NCI-H748 (cell line): ENCODE measurements at regions not wholly inside any gene's neighbourhood (a gene's known extent, or its start where the extent isn't known, plus 50 kb on each side); places are given as distances from the start of the nearest gene placed in this dataset.
"Not testable (repeated sequence)": the region's sequence is repeated elsewhere in the genome, so short reads cannot be mapped to it uniquely, and the experiment has no call there.

Experiments used
- DNase-seq: peaks from one replicate; lab custom pipeline; 2025; ENCODE audit not compliant: unreplicated experiment; lab: John Stamatoyannopoulos, UW

DNA sequence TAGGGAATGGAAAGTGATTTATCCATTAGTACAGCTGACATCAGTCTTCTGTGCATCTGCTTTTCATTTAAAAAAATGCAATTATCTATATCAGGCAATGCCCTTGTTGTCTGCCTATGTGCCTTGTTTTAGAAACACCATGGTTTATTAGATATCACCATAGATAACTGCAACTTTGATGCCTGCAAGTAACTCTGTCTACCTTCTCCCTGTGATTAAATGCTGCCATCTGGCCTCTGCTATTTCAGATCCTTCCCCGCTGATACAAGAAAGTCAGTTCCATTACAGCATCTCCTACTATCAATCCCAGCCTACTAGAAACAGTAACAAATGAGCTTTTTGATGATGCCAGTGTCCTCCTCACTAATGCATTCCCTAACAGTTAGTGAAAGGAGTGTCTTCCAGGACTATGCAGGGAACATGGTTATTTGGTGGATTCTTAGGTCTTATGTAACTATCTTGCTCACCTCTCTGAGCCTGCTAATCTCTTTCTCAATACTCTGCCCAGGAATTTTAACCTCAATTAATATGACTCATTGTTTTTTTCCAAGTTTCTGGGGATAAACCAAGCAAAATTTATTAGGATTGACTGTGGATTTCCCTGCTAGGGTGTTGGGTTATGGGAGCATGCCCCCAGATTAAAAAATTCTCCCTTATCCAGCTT, 444.9 kb downstream of the RAPGEF2 start:
- no peak for DNase-seq

DNA sequence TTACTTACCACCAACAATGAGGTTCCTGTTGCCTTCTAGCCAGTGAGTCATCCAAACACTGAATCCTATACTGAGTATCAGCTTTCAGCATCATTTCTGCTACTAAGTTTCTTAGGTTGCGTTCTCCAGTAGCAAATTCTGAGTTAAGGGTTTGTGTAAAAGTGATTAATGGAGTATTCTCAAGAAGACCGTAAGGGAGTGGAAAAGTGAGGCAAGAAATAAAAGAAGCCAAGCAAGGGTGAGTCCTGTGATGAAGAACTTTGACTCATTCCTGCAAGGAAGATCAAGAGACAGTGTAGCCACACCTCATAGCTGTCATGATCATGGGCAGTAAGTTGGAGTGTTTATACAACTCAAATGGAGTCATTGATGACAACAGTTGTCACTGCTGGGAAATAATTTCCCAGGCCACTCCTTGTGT, 446.2 kb downstream of the RAPGEF2 start:
- no peak for DNase-seq

DNA sequence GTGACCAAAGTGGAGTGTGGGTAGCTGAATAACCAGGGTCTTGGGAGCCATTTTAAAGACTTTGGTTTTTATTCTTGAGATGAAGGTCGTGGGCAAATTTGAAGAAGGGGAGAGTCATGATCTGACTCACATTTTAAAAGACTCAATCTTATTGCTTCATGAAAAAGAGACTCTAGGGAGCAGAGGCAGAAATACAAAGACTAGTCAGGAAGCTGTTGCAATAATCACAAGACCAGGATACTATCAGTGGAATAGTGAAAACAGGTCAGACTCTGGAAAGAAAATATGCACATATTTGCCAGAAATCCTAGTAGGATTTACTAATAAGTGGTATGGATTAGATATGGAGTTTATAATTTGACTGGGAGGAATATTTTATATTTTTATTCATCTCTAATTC, 448.4 kb downstream of the RAPGEF2 start:
- DNase-seq, result no peak

DNA sequence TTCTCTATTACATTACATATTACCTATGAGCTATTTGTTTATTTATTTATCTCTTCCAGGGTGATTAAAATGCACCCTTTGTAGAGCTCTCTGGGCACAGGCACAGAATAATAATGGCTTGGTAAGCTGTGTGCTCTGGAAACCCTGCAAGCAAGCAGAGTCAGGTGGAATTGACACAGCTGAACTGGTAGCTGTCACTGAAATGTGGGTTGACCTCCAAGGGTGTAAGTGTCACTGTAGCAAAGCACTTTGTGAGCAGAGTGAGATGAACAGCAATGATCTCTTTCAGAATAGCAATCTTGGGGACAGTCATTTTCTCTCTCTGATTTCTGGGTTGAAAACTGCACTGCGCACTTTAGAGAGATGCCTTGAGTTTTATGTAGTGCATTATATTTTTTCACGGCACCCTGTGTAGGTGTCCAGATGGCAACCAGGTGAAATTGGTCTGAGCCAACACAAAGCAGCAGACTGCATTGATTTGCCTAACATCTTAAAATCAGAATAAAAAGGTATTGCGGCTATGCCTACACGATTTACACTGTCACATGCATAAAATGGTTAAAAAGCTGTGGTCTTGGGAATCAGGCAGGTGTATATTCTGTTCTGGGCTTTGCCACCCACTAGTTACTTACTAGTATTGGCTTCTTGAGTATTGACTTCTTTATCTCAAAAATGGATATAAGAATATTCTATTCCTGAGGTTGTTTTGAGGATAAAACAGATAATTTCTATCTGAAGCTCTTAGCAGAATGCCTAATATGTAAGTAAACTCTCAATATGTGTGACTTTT, 450.3 kb downstream of the RAPGEF2 start:
- no peak for DNase-seq

DNA sequence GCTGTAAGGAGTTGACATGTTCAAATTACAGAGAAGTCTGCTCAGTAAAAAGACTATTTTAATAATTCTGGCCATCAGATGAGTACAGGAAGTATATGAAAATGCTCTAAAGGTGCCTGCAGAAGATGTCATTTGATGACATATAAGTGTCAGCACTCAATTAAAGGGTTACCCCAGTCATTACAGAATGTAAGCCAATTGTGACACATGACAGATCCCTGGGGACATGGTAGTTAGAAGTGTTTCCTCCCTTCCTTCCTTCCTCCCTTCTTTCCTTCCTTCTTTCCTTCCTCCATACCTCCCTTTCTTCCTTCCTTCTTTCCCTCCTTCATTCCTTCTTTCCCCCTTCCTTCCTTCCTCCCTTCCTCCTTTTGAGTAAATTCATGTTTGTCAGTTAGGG, 453.0 kb downstream of the RAPGEF2 start:
- DNase-seq, result no peak

DNA sequence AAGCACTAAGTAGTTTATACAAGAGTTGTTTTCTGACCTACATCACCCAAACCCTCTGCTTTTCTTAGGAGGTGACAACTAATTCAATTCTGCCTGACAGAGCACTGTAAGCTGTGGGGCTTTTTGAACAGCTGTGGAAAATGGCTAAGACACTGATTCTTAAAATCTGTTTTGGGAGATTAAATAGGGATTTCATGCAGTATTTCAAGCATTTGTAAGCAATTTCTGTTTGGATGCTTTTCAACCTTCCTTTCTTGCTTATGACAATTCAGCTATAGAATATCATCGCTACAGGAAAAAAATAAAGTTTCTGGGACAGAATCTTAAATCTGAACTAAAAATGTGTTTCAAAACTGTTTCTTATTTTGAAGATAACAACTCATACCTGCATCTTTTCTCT, 459.5 kb downstream of the RAPGEF2 start:
- DNase-seq, result no peak

DNA sequence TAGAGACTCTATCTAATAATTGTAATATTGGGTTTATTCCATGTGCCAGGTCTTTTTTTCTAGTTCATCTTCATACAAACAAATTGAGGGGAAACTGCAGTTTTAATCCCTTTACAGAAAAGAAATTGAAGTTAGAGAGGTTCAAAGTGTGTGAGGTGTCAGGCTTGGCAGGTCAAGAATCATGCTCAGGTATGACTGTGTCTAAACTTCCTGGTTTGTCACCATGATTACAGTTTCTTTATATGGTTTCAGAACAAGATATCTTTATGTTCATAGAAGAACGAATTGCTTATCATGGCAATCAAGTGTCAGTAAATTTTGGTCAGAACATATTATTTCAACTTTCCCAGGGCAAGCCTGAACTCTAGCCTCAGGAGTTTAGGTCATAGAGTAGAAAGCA, 460.4 kb downstream of the RAPGEF2 start:
- no peak for DNase-seq

DNA sequence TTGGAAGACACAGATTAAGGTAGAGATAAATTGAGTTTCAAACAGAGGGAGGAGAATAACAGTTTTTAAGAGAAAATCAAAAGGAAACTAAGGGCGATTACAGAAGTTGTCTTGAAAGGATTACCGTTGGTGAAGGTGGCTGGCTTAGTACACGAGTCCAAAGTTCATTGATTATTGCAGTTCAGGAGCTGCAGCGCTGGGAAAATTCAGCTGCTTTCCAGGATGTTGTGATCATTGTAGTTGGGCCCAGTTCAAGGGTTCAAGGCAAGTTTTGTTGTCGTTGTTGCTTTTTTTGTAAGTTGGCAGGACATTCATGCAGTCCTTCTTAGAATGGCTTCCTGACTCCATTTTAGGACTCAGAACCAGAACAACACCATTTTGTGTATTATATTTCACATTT, 461.7 kb downstream of the RAPGEF2 start:
- no peak for DNase-seq

DNA sequence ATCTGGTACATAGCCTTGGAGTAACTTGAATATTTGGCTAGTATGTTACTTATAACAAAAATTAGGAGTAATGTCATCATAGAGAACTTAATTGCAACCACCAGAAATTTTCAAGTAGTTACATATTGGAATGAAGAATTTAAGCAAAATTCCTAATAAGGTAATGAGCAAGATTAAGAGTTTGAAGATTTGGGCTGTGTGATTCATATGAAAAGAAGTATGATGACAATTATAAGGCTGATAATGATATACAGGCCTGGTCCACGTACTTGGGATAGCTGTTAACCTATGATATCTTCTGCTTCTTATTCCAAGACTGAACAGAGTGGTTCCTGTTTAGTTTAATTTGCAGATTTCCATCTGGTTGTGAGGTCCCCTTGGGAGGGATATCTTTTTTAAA, 463.9 kb downstream of the RAPGEF2 start:
- DNase-seq, result no peak

DNA sequence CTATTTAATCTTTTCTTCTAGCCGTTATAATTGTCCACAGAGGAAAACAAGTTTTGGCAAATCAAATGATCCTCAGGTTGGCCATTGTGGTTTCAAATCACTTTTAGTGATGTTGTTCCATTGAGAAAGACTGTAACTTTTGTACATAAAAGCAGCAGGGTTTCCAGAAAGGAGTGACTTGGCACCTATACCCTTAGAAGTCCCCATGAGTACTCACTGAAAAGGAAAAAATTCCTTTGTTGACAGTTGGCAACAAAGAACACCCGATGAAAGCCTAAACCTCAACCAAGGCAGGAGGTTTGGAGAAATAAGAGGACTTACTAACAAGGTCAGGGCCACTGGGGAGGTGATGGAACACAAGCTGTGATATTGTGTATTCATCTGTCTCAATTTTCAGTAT, 474.4 kb downstream of the RAPGEF2 start:
- no peak for DNase-seq

DNA sequence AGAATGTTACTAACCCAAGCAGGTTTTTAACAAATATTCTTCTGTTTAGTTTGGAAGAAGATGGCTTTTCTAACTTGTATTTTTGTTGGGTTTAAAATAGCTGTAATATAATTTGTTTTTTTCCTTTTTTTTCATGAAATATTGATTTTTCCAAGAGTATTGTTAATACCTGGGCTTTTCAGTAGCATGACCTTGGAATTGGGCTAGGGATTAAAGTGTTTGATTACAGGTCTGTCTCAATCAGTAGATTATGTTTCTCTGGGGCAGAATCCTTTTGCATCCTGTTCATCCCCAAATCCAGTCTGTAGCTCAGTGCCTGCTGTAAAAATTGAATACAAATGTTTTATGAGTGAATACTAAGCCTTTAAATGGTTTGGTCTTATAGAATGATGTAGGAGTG, 479.8 kb downstream of the RAPGEF2 start:
- no peak for DNase-seq

DNA sequence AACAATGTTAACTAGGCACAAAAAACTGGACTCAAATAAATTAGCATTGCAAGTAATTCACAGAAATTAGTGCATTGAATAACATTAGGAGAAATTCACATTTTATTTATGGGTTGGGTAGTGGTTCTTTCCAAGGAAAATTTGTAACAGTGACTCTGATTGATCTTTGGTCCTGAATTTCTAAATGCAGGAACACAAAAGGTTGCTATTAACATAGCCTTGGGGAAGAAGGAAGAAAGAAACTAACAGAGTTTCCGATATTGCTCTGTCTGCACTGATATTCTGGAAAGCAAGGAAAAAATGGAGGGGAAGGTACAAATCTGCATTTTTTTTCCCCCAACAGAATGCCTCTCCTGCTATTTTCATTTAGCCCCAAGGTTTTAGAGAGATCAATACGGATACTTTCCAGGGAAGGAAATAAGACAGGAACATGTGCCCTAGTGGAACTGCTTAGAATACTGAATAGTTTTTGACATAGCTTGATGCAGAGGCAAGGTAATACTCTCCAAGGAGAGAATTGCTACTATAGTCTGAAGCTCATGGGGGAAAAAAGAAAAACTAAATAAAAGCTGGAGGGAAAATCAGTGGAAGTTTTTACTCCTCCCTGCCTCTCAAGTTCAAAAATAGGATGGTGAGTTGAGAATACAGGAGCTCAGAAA, 490.1 kb downstream of the RAPGEF2 start:
- DNase-seq, result no peak

DNA sequence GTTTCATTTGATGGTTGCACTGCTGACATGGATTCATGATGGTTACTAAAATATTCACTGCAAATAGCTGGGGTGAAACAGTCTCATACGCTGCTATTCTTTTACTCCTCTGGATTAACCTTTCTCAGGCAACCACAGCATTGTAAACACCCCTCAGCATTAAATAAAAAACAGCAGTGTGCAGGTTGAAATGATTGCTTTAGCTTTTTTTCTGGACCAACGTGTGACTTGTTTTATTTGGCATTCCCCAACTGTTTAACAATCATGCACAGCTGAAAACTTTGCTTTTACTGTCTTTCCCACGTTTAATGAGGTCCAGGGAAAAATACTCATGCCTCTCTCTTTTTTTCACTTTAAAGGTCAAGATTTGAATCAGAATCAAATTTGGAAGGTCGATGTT, 490.8 kb downstream of the RAPGEF2 start:
- no peak for DNase-seq

DNA sequence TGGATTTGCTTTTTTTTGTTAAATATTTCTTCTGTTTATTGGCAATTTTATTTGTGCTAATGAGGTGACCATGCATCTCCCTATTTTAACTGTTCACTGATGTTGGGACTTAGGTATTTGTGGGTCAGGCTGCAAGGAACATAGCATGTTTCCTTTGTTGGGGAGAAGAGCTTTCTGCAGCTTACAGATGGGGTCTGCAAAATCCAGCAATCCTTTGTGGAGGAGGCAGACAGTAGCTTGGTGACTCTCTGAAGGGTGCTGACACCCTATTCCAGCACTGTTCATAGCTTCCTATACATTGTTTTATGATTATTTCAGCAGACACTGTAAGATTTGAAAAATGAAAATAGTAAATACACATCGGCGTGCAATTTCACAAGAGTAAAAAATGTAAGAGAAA, 491.7 kb downstream of the RAPGEF2 start:
- DNase-seq, result no peak

DNA sequence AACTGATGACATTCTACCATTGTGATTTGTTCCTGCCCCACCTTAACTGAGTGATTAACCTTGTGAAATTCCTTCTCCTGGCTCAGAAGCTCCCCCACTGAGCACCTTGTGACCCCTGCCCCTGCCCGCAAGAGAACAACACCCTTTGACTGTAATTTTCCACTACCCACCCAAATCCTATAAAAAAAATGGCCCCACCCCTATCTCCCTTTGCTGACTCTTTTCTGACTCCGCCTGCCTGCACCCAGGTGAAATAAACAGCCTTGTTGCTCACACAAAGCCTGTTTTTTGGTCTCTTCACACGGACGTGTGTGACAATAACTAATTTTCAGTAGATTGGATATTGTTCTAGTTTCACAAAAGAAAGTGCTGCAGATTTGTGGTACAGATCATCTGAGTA, 492.2 kb downstream of the RAPGEF2 start:
- DNase-seq, result not testable (repeated sequence)

DNA sequence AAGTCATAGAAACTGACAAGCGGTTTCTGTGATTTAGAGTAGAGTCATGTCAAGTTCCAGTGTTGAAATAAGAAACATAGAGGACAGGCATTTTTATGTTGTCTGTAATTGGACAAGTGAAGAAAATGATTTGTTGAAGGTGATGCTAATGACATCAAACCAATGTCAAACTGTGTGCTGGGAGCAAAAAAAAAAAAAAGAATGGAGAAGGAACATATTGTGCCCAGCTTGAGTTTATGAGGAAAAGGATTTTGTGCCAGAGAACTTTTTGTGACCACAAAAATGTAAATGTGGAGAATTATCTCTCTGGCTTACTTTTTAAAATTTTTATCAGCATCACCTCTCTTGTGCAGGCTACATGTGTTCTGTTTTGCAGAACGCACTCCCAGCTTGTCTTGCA, 495.7 kb downstream of the RAPGEF2 start:
- DNase-seq, result no peak

DNA sequence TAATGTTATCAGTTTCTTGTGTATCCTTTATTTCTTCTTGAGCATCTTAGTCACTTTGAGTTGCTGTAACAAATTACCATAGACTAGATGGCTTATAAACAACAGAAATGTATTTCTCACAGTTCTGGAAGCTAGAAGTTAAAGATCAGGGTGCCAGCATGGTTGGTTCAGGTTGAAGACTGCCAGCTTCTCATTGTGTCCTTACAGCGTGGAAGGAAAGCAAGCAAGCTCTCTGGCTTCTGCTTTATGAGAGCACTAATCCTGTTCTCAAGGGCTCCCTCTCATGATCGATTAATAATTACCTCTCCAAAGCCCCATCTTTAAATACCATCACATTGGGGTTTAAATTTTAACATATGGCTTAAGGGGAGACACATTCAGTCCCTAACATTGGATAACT, 497.2 kb downstream of the RAPGEF2 start:
- no peak for DNase-seq

DNA sequence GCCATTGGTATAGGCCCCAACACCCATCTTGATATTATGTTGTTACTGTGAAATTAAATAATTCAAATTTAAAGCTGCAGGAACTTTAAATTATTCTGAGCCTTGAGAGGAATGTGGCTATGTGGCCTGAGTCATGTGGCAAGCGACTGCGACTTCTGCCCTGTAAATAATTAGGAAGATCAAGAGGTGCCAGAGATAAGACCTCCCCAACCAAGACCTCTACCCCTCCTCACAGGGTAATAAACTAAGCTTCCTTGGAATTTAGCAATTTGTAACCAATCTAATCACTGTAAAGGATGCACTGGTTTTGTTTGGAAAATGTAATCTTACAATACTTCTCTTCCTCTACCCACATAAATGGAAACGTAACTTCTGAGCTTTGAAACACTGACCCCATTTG, 501.9 kb downstream of the RAPGEF2 start:
- DNase-seq, result no peak

DNA sequence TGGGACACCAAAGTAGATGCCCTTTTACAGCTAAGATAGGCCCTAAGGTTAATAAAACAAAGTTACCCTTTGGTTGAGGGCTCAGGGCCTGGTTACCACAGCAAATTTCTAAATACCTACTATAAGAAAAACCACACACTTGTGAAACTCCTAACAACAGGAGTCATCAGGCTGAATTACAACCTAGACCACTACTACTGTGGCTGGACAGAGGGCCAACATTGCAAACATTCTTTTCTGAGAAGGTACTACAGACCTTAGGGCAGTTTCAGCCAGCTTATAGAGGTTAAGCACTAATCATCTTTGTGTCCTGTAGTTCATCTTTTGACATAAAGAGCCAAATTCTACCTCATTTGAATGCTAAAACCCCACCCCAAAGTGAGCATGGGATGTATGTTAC, 504.0 kb downstream of the RAPGEF2 start:
- no peak for DNase-seq

DNA sequence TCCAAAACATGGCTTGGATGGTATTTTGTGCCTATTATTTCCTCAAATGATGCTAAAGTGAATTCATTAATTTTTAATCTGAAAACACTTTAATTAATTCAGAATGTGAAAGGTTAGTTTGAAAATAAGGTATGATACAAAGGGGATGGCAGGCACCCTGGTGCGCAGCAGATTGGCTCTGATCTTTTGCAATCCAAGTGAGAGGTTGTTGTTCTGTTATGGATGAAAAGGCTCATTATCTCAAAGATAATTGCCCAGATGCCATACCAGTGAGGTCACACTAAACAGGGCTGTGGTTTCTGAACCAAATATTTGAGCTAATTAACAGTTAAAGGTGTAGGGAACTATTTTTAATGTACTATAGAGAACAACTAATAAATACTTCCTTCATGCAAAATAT, 504.9 kb downstream of the RAPGEF2 start:
- peak; percentile 76 for DNase-seq

DNA sequence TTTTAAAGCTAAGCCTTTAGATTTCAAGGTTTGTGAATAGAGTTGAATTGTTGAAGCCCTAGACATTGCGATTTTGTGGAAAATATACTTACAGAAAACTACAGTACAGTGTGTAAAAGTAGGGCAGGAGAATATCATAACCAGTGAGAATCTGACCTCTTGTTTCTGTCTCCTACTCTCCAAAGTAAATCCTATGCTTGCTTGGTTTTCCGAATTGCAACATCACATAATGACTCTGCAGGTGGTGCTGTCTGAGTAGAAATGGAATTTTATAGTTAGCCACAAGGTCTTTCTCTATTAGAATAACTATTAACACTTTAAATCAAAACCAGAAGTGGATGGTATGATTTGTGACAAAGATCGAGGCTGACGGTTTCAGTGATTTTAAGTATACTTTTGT, 505.6 kb downstream of the RAPGEF2 start:
- peak; percentile 43 for DNase-seq

DNA sequence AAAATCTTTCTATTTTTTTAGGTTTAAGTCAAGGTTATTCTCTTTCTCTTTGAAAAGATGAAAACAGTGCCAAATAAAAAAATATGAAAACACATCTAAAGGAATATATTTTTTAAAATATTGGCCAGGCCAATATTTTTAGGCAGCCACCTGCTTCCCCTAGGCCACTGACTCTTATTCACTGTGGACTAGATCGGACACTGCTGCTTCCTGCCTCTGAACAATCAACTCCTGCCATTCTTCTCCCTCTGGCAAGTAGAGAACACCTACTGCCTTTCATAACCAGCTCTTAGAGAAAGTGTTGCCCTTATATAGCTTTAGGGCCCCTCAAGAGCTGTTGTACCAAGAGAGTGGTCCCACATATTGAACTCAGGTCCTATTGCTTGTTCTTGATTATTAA, 529.2 kb downstream of the RAPGEF2 start:
- DNase-seq, result no peak
